SK-N-MC (cell line): ENCODE measurements at regions not wholly inside any gene's neighbourhood (a gene's known extent, or its start where the extent isn't known, plus 50 kb on each side); places are given as distances from the start of the nearest gene placed in this dataset.

Experiments used
- EZH2 ChIP-seq: fragments of 200-600 bp; sonication (generic); IDR thresholded peaks from one replicate; pipeline ENCODE4 v1.6.1; 2017; ENCODE audit warnings: antibody characterized with exemption
- FOXP2 ChIP-seq: optimal IDR thresholded peaks from 2 replicates; pipeline ENCODE3; 2011; ENCODE audit warnings: mild to moderate bottlenecking, moderate library complexity; ENCODE audit not compliant: insufficient read depth; ENCODE audit errors: extremely low read length, control extremely low read depth
- POLR2AphosphoS5 ChIP-seq: IDR thresholded peaks from 2 replicates; pipeline ENCODE4 v1.6.1; 2012; ENCODE audit warnings: mild to moderate bottlenecking, low read depth, low read length, borderline replicate concordance

DNA sequence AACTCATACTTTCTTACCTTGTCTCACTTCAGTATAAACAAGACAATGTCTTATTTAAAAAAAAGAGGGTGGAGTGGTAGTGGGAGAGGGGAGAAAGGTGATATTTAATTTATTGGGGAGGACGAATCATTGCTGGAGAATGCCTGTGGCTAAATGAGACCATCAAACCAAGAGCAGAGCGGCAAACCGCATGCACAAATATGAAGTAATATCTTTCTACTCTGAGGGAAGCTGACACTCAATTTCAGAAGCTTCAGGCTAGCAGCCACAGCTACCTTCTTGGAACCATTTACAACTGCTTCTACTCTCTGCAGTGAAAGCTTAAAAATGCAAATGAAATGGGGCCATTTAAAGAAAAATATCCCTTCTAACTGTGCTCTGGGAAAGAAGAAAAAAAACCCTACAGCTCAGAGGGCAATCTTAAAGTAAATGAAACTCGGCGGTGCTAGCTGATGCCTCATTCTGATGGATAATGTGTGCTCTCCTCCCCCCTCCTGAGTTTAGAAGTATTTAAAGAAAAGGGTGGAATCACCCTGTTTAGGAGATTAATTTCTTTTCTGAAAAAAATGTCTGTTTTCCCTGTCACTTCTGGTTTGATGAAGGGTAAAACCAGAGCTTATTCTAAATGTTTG is 178.2 kb upstream of the CAMK1G start:
- no peak for TF ChIP-seq EZH2
- no peak for TF ChIP-seq FOXP2
- no peak for TF ChIP-seq POLR2AphosphoS5
